Esophagus squamous epithelium (tissue), 5 donors: ENCODE measurements at regions not wholly inside any gene's neighbourhood (a gene's known extent, or its start where the extent isn't known, plus 50 kb on each side); places are given as distances from the start of the nearest gene placed in this dataset.

Source experiments
- DNase-seq: peaks from one replicate; lab custom pipeline; 2025; lab: John Stamatoyannopoulos, UW
- H3K27ac ChIP-seq, 4 donors: fragments of 200-600 bp; sonication (generic); one replicate each; pipeline ENCODE4 v1.5.1; 2016 to 2019; ENCODE audit warnings: mild to moderate bottlenecking in 1 of 4
- H3K27me3 ChIP-seq, 4 donors: fragments of 200-600 bp; sonication (generic); 1 replicate in 3 of 4; 2 replicates in 1 of 4; pipeline versions ENCODE4 v1.5.1 to v1.6.0; 2017 to 2021; ENCODE audit warnings: antibody characterized with exemption in 1 of 4
- H3K36me3 ChIP-seq, 3 donors: fragments of 200-600 bp; sonication (generic); one replicate each; pipeline ENCODE4 v1.5.1; 2016 to 2019
- H3K4me1 ChIP-seq, 3 donors: fragments of 200-600 bp; sonication (generic); one replicate each; pipeline ENCODE4 v1.5.1; 2017 to 2019
- H3K4me3 ChIP-seq, 4 donors: fragments of 200-600 bp; sonication (generic); 1 replicate in 3 of 4; 2 replicates in 1 of 4; pipeline ENCODE4 v1.5.1; 2016 to 2019; ENCODE audit warnings: mild to moderate bottlenecking in 2 of 4, moderate library complexity in 1 of 4
- H3K9me3 ChIP-seq, 3 donors: fragments of 200-600 bp; sonication (generic); one replicate each; pipeline ENCODE4 v1.5.1; 2016 to 2019
- POLR2A ChIP-seq, 4 donors: fragments of 450-650 bp; IDR thresholded peaks; one replicate each; pipeline ENCODE4 v1.6.1; 2017; ENCODE audit warnings: antibody characterized with exemption in 4 of 4, mild to moderate bottlenecking in 4 of 4, moderate library complexity in 3 of 4
- WGBS, 2 donors: methylation state at CpG; one replicate each; pipeline ENCODE4 v1.1.5; 2018; 5-methylcytosine and 5-hydroxymethylcytosine counted together
- intact Hi-C: fragments of 100-400 bp; cut with DNase I; formaldehyde crosslinking; loops from one replicate; pipeline ENCODE4 v1.15.0; 2022
- TF ChIP-seq, protein P1 (sequence below), 6 experiments: fragments of 450-650 bp in 4 of 6; fragments of 200-600 bp in 2 of 6; sonication (generic) in 2 of 6; IDR thresholded peaks; one replicate each; pipeline ENCODE4 v1.5.1; 2016 to 2019; ENCODE audit warnings: antibody characterized with exemption in 6 of 6, mild to moderate bottlenecking in 4 of 6, moderate library complexity in 4 of 6
- donor health status: DM: yes; HTN: yes; CAD: no.

- Histone ChIP-seq H3K36me3 (no peaks in the 10 kb centered on the region), H3K27ac (no peak overlapping the region), H3K27me3 (no peaks in the 10 kb centered on the region), H3K4me3 (no peak overlapping the region), H3K9me3 (no peaks in the 10 kb centered on the region), H3K4me1 (peaks cover 8 to 48% (median 12%) of the 10 kb centered on the region in 3 donors)
- TF ChIP-seq POLR2A (IDR thresholded peaks at IDR 0.05): no peak
- TF ChIP-seq, protein P1, sequence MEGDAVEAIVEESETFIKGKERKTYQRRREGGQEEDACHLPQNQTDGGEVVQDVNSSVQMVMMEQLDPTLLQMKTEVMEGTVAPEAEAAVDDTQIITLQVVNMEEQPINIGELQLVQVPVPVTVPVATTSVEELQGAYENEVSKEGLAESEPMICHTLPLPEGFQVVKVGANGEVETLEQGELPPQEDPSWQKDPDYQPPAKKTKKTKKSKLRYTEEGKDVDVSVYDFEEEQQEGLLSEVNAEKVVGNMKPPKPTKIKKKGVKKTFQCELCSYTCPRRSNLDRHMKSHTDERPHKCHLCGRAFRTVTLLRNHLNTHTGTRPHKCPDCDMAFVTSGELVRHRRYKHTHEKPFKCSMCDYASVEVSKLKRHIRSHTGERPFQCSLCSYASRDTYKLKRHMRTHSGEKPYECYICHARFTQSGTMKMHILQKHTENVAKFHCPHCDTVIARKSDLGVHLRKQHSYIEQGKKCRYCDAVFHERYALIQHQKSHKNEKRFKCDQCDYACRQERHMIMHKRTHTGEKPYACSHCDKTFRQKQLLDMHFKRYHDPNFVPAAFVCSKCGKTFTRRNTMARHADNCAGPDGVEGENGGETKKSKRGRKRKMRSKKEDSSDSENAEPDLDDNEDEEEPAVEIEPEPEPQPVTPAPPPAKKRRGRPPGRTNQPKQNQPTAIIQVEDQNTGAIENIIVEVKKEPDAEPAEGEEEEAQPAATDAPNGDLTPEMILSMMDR (IDR thresholded peaks at IDR 0.05): no peak
- no peak for DNase-seq
- 80 to 83% methylated on average over 1 to 2 of the region's 2 CpGs for WGBS, 2 donors
- intact Hi-C loops: no loop called here
These were observed 94.4 kb downstream of the ADRB2 start for GRCh38 chr5:148920646-148921288.

DNA sequence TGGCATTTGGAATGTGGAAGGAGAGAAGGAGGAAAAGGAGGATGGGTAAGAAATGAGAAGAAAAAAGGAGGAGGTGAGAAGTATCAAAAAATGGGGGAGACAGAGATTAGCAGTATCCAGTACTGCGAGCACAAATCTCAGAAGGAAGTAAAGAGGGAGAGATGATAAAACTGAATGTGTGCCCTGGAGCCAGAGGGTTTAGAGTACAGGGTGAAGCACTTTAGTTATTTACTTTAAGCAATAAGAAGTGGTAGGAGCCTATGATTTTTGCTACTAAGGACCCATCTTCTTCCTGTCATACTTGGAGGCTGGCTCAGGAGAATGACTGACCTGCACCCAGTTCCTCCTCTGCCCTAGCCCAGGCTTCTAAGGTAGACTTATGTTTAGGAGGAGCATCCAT lies 94.9 kb downstream of the ADRB2 start:
- peaks cover 7 to 42% (median 8%) of the 10 kb centered on the region in 3 donors for H3K4me1 ChIP-seq
- WGBS, 2 donors: 73 to 83% methylated on average over 1 of the region's 1 CpG
- no peak for DNase-seq
- no peak overlapping the region for H3K4me3 ChIP-seq
- H3K36me3 ChIP-seq: no peaks in the 10 kb centered on the region
- no peak overlapping the region for H3K27ac ChIP-seq
- intact Hi-C loops: no loop called here
- no peaks in the 10 kb centered on the region for H3K9me3 ChIP-seq
- TF ChIP-seq, protein P1 (IDR thresholded peaks at IDR 0.05): no peak
- TF ChIP-seq POLR2A (IDR thresholded peaks at IDR 0.05): no peak
- H3K27me3 ChIP-seq: no peaks in the 10 kb centered on the region

DNA sequence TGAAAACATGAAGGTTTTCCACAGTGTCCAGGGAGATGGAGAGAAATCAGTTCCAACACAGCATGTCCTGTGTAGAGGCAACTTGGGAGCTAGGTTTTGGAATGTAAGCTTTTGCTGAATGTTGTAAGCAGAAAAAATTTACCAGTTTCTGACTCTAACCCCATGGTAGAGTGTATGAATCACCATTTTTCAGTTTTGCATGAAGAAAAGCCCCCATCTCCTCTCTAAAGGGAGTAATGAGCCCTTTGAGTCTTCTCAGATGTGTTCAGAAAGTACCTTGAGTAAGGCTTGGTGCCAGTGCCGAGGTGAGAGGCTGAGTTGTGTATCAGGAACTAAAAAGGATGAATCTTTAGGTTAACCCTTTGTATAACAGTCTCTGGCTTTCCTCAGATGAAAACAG lies 96.2 kb downstream of the ADRB2 start:
- TF ChIP-seq, protein P1 (IDR thresholded peaks at IDR 0.05): no peak
- no peak for TF ChIP-seq POLR2A (IDR thresholded peaks at IDR 0.05)
- H3K4me1 ChIP-seq: peaks cover under 1 to 35% (median 6%) of the 10 kb centered on the region in 3 donors
- DNase-seq: no peak
- no peaks in the 10 kb centered on the region for H3K27me3 ChIP-seq
- intact Hi-C loops: no loop called here
- no peak overlapping the region for H3K4me3 ChIP-seq
- 13 to 20% methylated on average over 1 of the region's 1 CpG for WGBS, 2 donors
- H3K9me3 ChIP-seq: no peaks in the 10 kb centered on the region
- no peaks in the 10 kb centered on the region for H3K36me3 ChIP-seq
- H3K27ac ChIP-seq: no peak overlapping the region

GRCh38 chr5:148923023-148923422 lies 96.6 kb downstream of the ADRB2 start:
- Histone ChIP-seq H3K9me3 (no peaks in the 10 kb centered on the region), H3K4me3 (no peak overlapping the region), H3K27me3 (no peaks in the 10 kb centered on the region), H3K36me3 (no peaks in the 10 kb centered on the region), H3K27ac (no peak overlapping the region), H3K4me1 (peaks cover 0 to 35% (median 9%) of the 10 kb centered on the region in 3 donors)
- intact Hi-C loops: no loop called here
- DNase-seq: no peak
- no peak for TF ChIP-seq POLR2A (IDR thresholded peaks at IDR 0.05)
- TF ChIP-seq, protein P1 (IDR thresholded peaks at IDR 0.05): no peak
- WGBS, 2 donors: 77 to 100% methylated on average over 1 of the region's 1 CpG

DNA sequence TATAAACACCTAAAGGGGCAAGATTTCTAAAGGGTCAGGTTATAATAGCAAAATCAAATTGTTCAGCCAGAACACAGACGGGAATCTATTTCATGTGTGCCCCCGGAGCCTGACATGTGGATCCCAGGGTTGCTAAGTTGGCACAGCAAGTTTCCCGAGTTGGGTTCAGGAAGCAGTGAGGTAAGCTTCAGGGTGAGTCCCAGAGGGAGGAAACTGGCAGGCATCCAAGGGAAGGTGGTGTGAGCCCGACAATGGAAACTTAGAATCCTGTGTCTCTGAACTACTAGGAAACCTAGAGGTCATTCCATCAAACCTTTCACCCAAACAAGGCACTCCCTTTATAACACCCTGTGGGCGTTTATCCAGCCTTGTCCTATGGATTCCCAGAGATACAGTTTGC lies 98.4 kb downstream of the ADRB2 start:
- H3K27ac ChIP-seq: peak overlapping the region in 3 of 4 donors; percentile 4 to 48 (median 43)
- WGBS, 2 donors: 58 to 73% methylated on average over 5 of the region's 5 CpGs
- H3K4me3 ChIP-seq: no peak overlapping the region
- TF ChIP-seq POLR2A (IDR thresholded peaks at IDR 0.05): no peak
- TF ChIP-seq, protein P1 (IDR thresholded peaks at IDR 0.05): no peak
- intact Hi-C loops: no loop called here
- DNase-seq: no peak
- H3K36me3 ChIP-seq: no peaks in the 10 kb centered on the region
- H3K4me1 ChIP-seq: peaks cover 0 to 51% (median 14%) of the 10 kb centered on the region in 3 donors
- no peaks in the 10 kb centered on the region for H3K27me3 ChIP-seq
- H3K9me3 ChIP-seq: no peaks in the 10 kb centered on the region
